ENCODE measurements at regions not wholly inside any gene's neighbourhood (a gene's known extent, or its start where the extent isn't known, plus 50 kb on each side); places are given as distances from the start of the nearest gene placed in this dataset.

- Histone ChIP-seq H3K27me3 (no peaks in the 10 kb centered on the region), H3K4me3 (no peak overlapping the region), H3K9me3 (no peaks in the 10 kb centered on the region; the same call in 1 of the 2 replicates), H3K36me3 (no peaks in the 10 kb centered on the region)
- no peak for DNase-seq
Measured at GRCh38 chr1:234943836-234944402, 184.7 kb downstream of the TOMM20 start.

- Histone ChIP-seq H3K27me3 (no peaks in the 10 kb centered on the region), H3K36me3 (no peaks in the 10 kb centered on the region), H3K4me3 (no peak overlapping the region), H3K9me3 (no peaks in the 10 kb centered on the region)
- DNase-seq = no peak
Measured at GRCh38 chr1:234942879-234943506, 185.6 kb downstream of the TOMM20 start.

- H3K4me3 ChIP-seq = no peak overlapping the region
- H3K9me3 ChIP-seq = no peaks in the 10 kb centered on the region
- H3K36me3 ChIP-seq = no peaks in the 10 kb centered on the region
- DNase-seq = no peak
- no peaks in the 10 kb centered on the region for H3K27me3 ChIP-seq
Measured at GRCh38 chr1:234942012-234942332, 186.7 kb downstream of the TOMM20 start.

DNA sequence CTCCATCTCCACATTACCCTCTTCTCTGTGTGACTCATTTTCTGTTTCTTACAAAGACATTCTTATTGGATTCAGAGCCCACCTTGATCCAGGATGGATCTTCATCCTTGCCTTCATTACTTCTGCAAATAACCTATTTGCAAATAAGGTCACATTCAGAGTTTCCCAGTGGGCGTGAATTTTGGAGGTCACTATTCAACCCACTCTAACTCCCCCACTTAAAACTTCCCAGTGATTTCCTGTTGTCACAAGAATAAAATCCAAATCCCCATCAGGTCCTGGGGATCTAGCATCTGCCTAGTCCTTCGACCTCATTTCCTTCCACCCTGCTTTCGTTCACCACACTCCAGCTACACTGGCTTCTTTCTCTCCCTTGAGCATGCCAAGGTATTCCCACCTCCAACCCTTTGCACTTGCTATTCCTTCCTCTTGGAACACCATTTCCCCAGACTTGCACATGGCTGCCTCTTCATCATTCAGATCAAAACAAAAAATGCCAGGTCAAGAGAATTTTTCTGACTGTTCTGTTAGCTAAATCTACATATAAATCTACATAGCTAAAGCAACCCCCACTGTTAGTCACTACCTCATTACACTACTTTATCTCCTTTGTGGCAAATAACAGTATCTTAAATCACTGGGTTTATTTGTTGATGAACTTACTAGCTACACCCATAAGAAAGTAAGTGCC lies 187.2 kb downstream of the TOMM20 start:
- H3K4me3 ChIP-seq = no peak overlapping the region
- no peaks in the 10 kb centered on the region for H3K27me3 ChIP-seq
- H3K9me3 ChIP-seq = no peaks in the 10 kb centered on the region
- H3K36me3 ChIP-seq = no peaks in the 10 kb centered on the region
- no peak for DNase-seq

DNA sequence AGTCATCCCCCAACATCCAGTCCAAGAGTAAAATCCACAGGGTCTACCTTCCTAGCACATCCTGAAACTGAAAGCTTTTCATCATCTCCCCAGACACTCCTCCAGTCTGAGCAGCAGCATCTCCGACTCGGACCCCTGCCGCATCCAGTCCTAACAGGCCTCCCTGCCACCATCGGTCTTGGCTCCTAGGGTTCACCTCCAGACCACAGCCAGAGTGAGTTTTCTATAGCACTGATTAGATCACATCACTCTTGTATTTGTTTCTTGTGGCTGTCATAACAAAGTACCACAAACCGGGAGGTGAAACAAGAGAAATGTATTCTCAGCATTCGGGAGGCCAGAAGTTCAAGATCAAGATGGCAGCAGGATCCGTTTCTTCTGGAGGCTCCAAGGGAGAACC lies 187.8 kb downstream of the TOMM20 start:
- no peaks in the 10 kb centered on the region for H3K36me3 ChIP-seq
- H3K9me3 ChIP-seq = no peaks in the 10 kb centered on the region
- no peak for DNase-seq
- no peaks in the 10 kb centered on the region for H3K27me3 ChIP-seq
- H3K4me3 ChIP-seq = no peak overlapping the region

DNA sequence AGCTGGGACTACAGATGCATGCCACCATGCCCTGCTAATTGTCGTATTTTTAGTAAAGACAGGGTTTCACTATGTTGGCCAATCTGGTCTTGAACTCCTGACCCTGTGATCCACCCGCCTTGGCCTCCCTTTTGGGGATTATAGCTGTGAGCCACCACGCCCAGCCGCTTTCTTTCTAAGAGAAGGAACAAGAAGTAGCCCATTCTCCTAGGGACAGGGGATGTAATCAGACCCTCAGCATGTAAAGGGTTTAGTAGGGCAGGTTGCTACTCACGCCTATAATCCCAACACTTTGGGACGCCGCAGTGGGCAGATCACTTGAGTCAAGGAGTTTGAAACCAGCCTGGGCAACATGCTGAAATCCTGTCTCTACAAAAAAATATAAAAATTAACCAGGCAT lies 189.7 kb downstream of the TOMM20 start:
- no peak for DNase-seq
- Histone ChIP-seq H3K27me3 (no peaks in the 10 kb centered on the region), H3K36me3 (no peaks in the 10 kb centered on the region), H3K4me3 (no peak overlapping the region), H3K9me3 (no peaks in the 10 kb centered on the region)

DNA sequence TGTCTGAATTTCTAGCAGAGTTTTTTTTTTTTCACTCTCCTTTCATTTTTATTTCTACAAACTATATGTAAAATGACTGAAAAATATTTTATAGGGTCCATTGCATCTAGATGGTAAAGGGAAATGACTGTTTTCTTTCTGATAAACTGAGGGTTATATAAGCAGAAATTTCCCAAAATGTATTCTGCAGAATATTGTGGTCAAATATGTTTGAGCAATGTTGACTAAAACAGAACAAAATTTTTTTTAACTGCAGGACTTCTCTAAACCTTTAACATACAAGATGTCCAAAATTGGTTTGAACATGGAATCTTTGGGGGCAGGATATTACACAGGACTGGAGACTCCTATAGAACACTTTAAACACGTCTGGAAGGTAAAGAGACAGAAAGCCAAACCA lies 190.5 kb downstream of the TOMM20 start:
- H3K9me3 ChIP-seq = no peaks in the 10 kb centered on the region
- H3K27me3 ChIP-seq = no peaks in the 10 kb centered on the region
- H3K4me3 ChIP-seq = no peak overlapping the region
- no peak for DNase-seq
- H3K36me3 ChIP-seq = no peaks in the 10 kb centered on the region

- H3K4me3 ChIP-seq = no peak overlapping the region
- H3K9me3 ChIP-seq = no peaks in the 10 kb centered on the region
- H3K36me3 ChIP-seq = no peaks in the 10 kb centered on the region
- no peak for DNase-seq
- no peaks in the 10 kb centered on the region for H3K27me3 ChIP-seq
Measured at GRCh38 chr1:234936612-234937389, 191.8 kb downstream of the TOMM20 start.

DNA sequence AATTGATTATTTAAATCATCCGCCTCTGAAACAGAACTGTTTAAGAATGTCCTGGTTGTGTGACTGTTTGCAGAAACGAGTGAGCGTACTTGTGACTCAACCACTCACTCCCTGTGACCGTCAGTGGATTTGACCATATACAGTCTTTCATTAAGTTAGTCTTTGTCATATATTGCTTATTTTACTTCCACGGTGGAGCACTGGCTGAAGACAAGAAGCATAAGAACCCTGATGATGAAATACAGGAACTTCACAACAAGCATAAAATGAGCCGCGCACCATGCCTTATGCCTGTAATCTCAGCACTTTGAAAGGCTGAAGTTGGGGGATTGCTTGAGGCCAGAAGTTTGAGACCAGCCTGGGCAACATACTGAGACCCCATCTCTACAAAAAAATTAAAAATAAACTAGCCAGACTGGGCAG lies 194.0 kb downstream of the TOMM20 start:
- Histone ChIP-seq H3K9me3 (no peaks in the 10 kb centered on the region), H3K27me3 (no peaks in the 10 kb centered on the region), H3K4me3 (no peak overlapping the region), H3K36me3 (no peaks in the 10 kb centered on the region)
- peak; percentile 18 for DNase-seq

GRCh38 chr1:234933475-234933874 lies 195.2 kb downstream of the TOMM20 start:
- Histone ChIP-seq H3K27me3 (no peaks in the 10 kb centered on the region), H3K36me3 (no peaks in the 10 kb centered on the region), H3K9me3 (no peaks in the 10 kb centered on the region), H3K4me3 (no peak overlapping the region)
- DNase-seq = peak; percentile 86

DNA sequence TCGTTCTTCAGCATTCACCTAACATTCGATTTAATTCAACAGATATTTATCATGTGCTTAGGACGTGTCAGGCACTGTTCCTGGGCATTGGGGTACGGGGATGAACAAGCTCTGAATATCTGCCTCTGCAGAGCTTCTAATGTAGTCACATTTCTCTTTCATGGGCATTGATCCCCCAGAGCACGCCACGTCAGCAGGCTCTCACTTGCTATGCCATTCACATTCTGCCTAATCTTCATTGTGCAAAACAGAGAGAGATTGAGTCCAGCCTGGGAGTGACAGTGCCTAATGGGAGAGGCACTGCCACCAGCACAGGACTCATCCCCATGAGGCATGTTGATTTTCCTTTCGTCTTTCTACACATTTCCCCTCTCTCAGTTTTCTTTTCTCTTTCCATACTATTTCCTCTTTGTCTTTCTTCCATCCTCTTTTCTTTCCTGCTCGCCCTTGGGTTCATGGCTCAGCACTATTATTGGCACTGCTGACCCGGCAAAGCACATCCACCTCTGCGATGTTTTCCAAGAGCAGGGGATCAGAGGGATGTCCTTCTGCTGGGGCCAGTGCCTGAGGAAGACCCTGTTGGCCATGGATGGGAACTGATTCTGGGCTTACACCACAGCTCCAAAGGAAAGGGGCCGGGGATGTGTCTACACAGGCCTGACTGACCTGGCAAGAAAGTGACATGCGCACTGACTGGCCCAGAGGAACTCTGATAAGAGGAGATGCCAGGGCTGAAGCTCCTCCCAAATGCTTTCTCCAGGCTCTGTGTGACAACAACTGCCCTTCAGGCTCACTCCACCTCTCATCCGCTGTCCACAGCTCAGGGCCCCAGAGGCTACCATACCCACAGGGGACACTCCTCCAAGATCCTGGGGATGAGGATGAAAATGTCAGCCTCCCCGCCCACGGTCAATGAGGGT lies 195.9 kb downstream of the TOMM20 start:
- peak; percentile 11 for DNase-seq
- no peak overlapping the region for H3K4me3 ChIP-seq
- H3K27me3 ChIP-seq = no peaks in the 10 kb centered on the region
- no peaks in the 10 kb centered on the region for H3K9me3 ChIP-seq
- no peaks in the 10 kb centered on the region for H3K36me3 ChIP-seq

DNA sequence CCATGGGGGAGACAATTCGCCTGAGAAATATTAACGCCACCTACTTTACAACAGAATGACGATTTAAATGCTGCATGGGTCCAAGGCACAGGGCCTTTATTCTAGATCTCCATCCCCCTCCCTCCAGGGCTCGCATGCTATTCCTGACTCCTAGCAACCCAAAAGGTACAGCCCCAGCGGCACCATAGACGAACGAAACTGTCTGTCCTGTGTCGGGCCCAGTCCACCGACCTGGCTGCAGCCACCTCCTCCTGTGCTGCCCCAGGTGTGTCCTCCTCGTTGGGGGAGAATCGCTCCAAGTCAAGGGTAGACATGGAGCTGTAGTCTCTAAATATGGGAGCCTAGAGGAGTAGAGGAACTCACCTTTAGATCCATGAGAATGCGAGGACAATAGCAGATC lies 196.5 kb downstream of the TOMM20 start:
- DNase-seq = no peak
- no peaks in the 10 kb centered on the region for H3K36me3 ChIP-seq
- H3K9me3 ChIP-seq = no peaks in the 10 kb centered on the region
- H3K4me3 ChIP-seq = no peak overlapping the region
- H3K27me3 ChIP-seq = no peaks in the 10 kb centered on the region

GRCh38 chr1:234931404-234931973 lies 197.1 kb downstream of the TOMM20 start:
- no peaks in the 10 kb centered on the region for H3K27me3 ChIP-seq

GRCh38 chr1:234929369-234929768 lies 199.3 kb downstream of the TOMM20 start:
- no peaks in the 10 kb centered on the region for H3K27me3 ChIP-seq
- no peaks in the 10 kb centered on the region for H3K36me3 ChIP-seq
- H3K4me3 ChIP-seq = no peak overlapping the region
- no peaks in the 10 kb centered on the region for H3K9me3 ChIP-seq
- DNase-seq = no peak

More at GRCh38 chr1:234931404-234931973, 197.1 kb downstream of the TOMM20 start:
- no peak for DNase-seq
- H3K4me3 ChIP-seq = no peak overlapping the region
- no peaks in the 10 kb centered on the region for H3K9me3 ChIP-seq
- H3K36me3 ChIP-seq = no peaks in the 10 kb centered on the region

DNA sequence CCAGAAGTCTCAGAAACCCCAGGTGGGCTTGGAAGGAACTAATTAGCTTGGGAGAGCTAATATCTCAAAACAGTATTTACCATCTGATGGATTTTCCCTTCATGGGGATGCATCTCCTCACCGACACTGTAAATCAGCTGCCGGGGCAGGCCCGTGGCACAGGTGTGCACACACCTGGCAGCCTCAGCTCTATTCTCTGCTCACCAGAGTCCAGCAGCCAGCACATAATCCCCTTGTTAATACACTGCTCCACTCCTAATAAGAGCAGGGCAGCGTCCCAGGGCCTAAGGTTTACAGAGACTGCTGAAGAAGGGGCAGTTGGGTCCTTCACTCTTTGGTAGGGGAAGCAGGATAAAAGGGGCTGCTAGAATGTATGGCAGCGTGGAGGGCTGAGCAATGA lies 200.0 kb downstream of the TOMM20 start:
- Histone ChIP-seq H3K36me3 (no peaks in the 10 kb centered on the region), H3K4me3 (no peak overlapping the region)
- no peak for DNase-seq

DNA sequence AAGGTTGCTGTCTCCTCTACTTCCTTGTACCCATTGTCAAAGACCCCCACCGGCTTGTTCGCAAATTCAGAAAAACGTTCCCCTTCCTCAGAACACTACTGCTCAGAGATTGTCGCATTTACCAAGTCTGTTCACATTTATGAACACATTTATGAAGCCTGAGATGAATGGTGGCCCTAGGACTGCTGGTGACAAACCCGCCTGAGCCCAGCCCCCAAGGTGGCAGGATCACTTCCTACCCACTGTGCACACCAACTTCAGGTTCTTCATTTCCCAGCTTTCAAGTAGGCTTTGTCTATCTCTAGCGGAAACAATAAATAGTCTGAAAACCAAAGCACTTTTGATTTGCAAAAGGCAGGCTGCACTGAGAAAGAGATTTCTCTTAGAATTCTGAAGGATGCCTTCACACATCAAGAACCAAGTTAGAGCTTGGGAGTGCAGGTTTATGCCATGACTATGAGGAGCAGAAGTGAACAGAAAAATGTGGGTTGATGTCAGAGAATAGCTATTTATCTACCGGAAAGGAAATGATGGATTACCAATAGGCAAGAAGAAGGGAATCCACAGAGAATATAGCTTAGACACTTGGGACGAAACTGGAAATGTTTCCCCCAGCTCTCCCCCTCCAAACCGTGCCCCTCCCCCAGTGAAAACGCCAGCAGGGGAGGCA lies 200.5 kb downstream of the TOMM20 start:
- Histone ChIP-seq H3K36me3 (no peaks in the 10 kb centered on the region), H3K4me3 (no peak overlapping the region), H3K27me3 (no peaks in the 10 kb centered on the region), H3K9me3 (no peaks in the 10 kb centered on the region)
- DNase-seq = no peak

More for the DNA sequence above, 200.0 kb downstream of the TOMM20 start:
- Histone ChIP-seq H3K27me3 (no peaks in the 10 kb centered on the region), H3K9me3 (no peaks in the 10 kb centered on the region)

Measured in MG63 (cell line).